ENCODE measurements at regions not wholly inside any gene's neighbourhood (a gene's known extent, or its start where the extent isn't known, plus 50 kb on each side); places are given as distances from the start of the nearest gene placed in this dataset.
A peak's percentile ranks its signal among the peaks of the same experiment; 100 is the strongest.

DNA sequence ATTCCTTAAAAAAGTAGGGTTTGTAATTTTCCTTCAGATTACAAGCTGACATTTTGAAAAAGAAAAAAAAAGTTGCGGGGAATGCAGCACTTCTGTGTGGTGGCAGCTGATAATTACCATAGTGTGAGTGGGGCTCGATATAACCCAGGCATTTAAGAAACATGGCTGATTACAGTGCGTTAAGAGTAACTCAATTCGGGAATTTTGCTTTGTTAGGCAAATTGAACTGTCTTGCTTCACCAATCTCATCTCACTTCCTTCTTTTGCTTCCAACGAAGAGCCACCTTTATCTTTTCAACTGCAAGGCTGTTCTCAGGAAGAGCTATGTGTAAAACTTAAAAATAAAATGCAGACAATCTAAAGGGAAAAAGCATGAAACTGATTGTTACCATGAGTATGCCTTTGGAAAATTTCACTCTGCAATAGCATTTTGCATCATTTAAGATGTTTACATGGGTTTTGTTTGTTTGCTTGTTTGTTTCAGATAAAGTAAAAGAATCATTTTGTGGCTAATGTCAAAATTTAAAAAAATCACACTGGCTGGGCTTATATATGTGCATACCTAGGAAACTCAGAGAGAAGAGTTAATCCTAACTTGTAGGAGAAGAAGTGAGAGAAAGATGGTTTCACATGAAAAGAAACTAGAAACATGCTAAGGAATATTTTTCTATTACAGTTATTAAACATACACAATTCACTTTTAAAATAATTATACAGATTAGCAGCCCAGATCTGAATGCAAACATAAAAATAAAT lies 295.9 kb upstream of the ATP2B1 start:
- no peak for TF ChIP-seq EZH2phosphoT487 (IDR thresholded peaks at IDR 0.05; ENCODE audit: low read depth)
- TF ChIP-seq, protein P1, sequence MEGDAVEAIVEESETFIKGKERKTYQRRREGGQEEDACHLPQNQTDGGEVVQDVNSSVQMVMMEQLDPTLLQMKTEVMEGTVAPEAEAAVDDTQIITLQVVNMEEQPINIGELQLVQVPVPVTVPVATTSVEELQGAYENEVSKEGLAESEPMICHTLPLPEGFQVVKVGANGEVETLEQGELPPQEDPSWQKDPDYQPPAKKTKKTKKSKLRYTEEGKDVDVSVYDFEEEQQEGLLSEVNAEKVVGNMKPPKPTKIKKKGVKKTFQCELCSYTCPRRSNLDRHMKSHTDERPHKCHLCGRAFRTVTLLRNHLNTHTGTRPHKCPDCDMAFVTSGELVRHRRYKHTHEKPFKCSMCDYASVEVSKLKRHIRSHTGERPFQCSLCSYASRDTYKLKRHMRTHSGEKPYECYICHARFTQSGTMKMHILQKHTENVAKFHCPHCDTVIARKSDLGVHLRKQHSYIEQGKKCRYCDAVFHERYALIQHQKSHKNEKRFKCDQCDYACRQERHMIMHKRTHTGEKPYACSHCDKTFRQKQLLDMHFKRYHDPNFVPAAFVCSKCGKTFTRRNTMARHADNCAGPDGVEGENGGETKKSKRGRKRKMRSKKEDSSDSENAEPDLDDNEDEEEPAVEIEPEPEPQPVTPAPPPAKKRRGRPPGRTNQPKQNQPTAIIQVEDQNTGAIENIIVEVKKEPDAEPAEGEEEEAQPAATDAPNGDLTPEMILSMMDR (IDR thresholded peaks at IDR 0.05; ENCODE audit: low read depth, low read length): no peak
- Histone ChIP-seq H3K9me3 (ENCODE audit: insufficient read depth, low read length) (no peaks in the 10 kb centered on the region), H3K4me2 (ENCODE audit: low read length) (peak overlapping the region; percentile 57), H4K20me1 (ENCODE audit: insufficient read depth, low read length) (no peaks in the 10 kb centered on the region), H2AFZ (ENCODE audit: low read depth, low read length) (no peak overlapping the region), H3K9ac (ENCODE audit: low read length) (no peak overlapping the region), H3K4me3 (ENCODE audit: low read length) (peak overlapping the region; percentile 40), H3K27me3 (ENCODE audit: low read depth, low read length) (no peaks in the 10 kb centered on the region), H3K4me1 (ENCODE audit: low read length) (peaks cover 47% of the 10 kb centered on the region), H3K27ac (ENCODE audit: low read length) (no peak overlapping the region), H3K36me3 (replicated peaks; ENCODE audit: low read depth, low read length) (no peaks in the 10 kb centered on the region), H3K79me2 (ENCODE audit: low read length) (no peaks in the 10 kb centered on the region)

DNA sequence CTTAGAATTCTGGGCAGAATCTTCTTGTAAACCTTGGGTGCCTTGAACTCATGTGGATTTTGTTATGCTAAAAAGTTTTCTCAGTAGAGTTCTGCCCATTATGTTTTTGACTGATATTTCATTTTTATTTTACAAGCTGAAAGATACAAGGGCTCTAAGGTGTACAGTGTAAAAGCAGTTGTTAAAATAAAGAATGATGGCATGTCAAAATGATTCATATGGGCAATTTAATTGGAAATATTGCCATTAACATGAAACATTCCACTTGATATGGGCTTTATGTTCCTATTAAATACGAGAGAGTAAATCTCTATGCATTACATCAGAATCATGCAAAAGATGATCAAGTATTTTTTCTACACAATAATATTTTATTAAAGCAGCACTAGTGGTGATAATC lies 295.1 kb upstream of the ATP2B1 start:
- Histone ChIP-seq H3K79me2 (ENCODE audit: low read length) (no peaks in the 10 kb centered on the region), H2AFZ (ENCODE audit: low read depth, low read length) (no peak overlapping the region), H3K36me3 (replicated peaks; ENCODE audit: low read depth, low read length) (no peaks in the 10 kb centered on the region), H3K4me2 (ENCODE audit: low read length) (peak overlapping the region; percentile 57), H3K9ac (ENCODE audit: low read length) (no peak overlapping the region), H3K27me3 (ENCODE audit: low read depth, low read length) (no peaks in the 10 kb centered on the region), H3K4me1 (ENCODE audit: low read length) (peaks cover 53% of the 10 kb centered on the region), H3K9me3 (ENCODE audit: insufficient read depth, low read length) (no peaks in the 10 kb centered on the region), H3K27ac (ENCODE audit: low read length) (no peak overlapping the region), H4K20me1 (ENCODE audit: insufficient read depth, low read length) (no peaks in the 10 kb centered on the region), H3K4me3 (ENCODE audit: low read length) (peak overlapping the region; percentile 40)
- TF ChIP-seq, protein P1 (IDR thresholded peaks at IDR 0.05; ENCODE audit: low read depth, low read length): no peak
- no peak for TF ChIP-seq EZH2phosphoT487 (IDR thresholded peaks at IDR 0.05; ENCODE audit: low read depth)

DNA sequence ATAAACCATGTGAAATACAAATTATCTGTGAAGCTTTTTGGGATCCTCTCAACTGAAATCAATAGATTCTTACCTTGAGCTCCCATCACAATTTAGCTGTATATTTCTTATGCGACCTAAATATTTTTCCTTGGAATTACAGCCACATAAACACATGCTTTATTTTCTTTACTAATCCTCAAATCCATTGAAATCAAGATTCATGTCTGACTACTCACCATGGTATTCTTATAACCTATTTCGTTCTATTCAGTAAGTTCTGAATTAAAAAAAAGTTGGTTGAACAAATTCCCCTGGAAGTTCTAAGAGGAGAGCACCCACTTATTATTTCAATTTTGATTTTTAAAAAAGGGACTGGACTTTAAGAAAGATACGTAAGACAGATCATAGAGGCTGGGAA lies 292.1 kb upstream of the ATP2B1 start:
- H3K9me3 ChIP-seq (ENCODE audit: insufficient read depth, low read length): no peaks in the 10 kb centered on the region
- peaks cover 52% of the 10 kb centered on the region for H3K4me1 ChIP-seq (ENCODE audit: low read length)
- H3K36me3 ChIP-seq (replicated peaks; ENCODE audit: low read depth, low read length): no peaks in the 10 kb centered on the region
- no peak overlapping the region for H3K4me3 ChIP-seq (ENCODE audit: low read length)
- TF ChIP-seq, protein P1 (IDR thresholded peaks at IDR 0.05; ENCODE audit: low read depth, low read length): no peak
- no peak for TF ChIP-seq EZH2phosphoT487 (IDR thresholded peaks at IDR 0.05; ENCODE audit: low read depth)
- no peaks in the 10 kb centered on the region for H3K27me3 ChIP-seq (ENCODE audit: low read depth, low read length)
- no peak overlapping the region for H3K9ac ChIP-seq (ENCODE audit: low read length)
- no peaks in the 10 kb centered on the region for H3K79me2 ChIP-seq (ENCODE audit: low read length)
- no peaks in the 10 kb centered on the region for H4K20me1 ChIP-seq (ENCODE audit: insufficient read depth, low read length)
- no peak overlapping the region for H3K27ac ChIP-seq (ENCODE audit: low read length)
- no peak overlapping the region for H2AFZ ChIP-seq (ENCODE audit: low read depth, low read length)
- no peak overlapping the region for H3K4me2 ChIP-seq (ENCODE audit: low read length)

DNA sequence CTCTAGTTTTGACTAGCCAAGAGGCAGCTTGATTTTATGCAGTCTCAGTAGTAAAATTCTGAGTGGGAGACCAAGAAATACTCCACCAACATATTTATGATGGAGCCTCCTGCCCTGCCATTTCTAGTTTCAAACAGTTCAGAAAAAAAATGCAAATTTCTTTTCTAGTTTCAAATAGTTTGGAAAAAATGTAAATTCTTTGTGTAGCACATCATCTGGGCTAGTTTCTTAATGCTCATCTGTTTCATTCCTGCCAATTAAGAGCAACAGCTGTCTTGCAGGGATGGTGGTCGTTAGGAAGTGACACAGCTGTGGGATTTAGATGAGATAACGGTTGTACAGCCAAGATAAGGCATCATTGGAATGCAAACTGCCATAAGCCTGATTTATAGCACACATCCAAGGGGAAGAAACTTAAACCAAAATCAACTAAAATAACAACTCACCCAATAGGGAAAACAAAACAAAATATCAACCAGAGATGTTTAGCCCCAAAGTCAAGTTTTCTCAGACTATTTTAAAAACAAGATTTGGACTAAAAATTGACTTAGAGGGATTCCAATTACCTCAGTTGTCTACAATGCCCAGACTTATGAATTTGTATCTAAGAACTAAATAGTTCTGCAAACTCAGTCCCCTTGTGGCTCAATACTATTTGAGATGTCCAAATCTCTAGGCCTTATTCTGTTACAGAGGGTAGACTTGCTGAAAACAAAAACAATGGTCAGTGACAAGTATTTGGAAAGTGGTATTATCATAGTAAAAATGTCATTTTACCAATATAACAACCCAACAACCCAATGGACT lies 291.3 kb upstream of the ATP2B1 start:
- TF ChIP-seq EZH2phosphoT487 (IDR thresholded peaks at IDR 0.05; ENCODE audit: low read depth): no peak
- TF ChIP-seq, protein P1 (IDR thresholded peaks at IDR 0.05; ENCODE audit: low read depth, low read length): no peak
- Histone ChIP-seq H3K4me2 (ENCODE audit: low read length) (peak overlapping the region; percentile 25), H3K27me3 (ENCODE audit: low read depth, low read length) (no peaks in the 10 kb centered on the region), H2AFZ (ENCODE audit: low read depth, low read length) (no peak overlapping the region), H3K36me3 (replicated peaks; ENCODE audit: low read depth, low read length) (no peaks in the 10 kb centered on the region), H3K9ac (ENCODE audit: low read length) (no peak overlapping the region), H3K4me1 (ENCODE audit: low read length) (peaks cover 44% of the 10 kb centered on the region), H3K9me3 (ENCODE audit: insufficient read depth, low read length) (no peaks in the 10 kb centered on the region), H4K20me1 (ENCODE audit: insufficient read depth, low read length) (no peaks in the 10 kb centered on the region), H3K27ac (ENCODE audit: low read length) (peak overlapping the region; percentile 5; the same call in 1 of the 2 replicates), H3K79me2 (ENCODE audit: low read length) (no peaks in the 10 kb centered on the region), H3K4me3 (ENCODE audit: low read length) (no peak overlapping the region)
